NCI-H2227 (cell line): ENCODE measurements at regions not wholly inside any gene's neighbourhood (a gene's known extent, or its start where the extent isn't known, plus 50 kb on each side); places are given as distances from the start of the nearest gene placed in this dataset.

Experiments used
- DNase-seq: peaks from one replicate; lab custom pipeline; 2025; ENCODE audit not compliant: unreplicated experiment; lab: John Stamatoyannopoulos, UW

DNA sequence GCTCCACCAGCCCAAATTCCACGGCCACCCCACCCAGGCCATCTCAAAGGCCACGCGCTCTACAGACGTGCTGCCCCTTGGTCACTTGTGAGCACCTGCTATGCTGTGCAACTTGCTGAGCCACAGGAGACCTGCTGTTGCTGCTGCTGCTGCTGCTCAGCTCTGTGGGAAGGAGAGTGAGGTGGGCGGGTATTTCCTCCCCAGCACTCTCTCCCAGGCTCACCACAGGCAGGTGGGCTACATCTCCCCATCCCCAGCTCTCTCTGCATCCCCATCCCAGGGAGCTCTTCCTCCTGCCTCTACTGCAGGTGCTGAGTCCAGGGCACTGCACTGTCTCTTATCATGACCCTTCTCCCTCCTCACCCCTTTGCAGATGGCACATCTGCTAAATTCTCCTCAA is 306.9 kb downstream of the BCL11B start:
- no peak for DNase-seq

DNA sequence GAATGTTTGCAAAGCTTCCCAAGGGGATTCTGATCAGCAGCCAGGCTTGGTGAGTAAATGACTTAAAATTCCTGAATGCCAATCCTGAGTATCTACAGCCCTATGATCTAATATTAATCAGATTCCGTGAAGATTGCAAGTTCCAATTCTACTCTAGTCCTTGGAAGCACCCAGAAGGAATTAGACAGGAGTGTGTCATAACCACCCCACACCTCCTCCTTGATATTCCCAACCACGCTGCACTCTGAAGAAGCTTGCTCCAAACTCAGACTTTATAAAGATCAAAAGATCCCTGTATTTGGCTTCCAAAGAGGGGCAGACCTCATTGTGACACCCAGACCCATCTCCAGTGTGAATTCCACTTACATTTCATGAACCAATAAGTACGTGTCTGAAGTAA is 306.0 kb downstream of the BCL11B start:
- DNase-seq, result no peak

DNA sequence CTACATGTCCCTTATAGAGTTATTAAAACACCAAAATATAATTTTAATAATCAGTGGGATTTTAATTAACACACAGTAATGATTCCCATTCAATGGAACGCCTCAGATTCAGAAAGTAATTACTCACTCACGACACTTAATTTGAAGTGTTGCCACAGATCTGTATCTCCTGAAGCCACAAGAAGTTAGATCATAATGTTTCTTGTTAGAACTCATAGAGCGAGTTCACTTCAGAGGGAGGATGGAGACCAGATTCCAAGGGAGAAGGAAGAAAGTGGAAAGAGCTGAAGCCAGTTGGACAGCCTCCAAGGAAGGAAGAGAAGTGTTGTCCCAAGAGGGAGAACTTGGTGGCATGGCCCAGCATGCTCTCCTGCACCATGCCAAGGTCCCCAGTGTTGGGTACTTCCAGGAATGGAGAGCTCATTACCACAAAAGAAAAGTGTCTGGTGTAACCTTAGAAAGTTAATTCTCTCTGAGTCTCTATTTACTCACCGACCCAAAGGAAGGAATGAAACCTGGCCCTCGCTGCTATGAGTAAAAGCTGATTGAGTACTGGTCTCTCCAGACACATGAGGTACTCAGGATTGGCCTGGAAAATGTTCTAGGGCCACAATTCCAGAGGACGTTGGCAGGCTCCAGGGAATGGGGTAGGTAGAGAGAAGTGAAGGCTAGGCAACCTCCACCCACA is 305.4 kb downstream of the BCL11B start:
- no peak for DNase-seq

DNA sequence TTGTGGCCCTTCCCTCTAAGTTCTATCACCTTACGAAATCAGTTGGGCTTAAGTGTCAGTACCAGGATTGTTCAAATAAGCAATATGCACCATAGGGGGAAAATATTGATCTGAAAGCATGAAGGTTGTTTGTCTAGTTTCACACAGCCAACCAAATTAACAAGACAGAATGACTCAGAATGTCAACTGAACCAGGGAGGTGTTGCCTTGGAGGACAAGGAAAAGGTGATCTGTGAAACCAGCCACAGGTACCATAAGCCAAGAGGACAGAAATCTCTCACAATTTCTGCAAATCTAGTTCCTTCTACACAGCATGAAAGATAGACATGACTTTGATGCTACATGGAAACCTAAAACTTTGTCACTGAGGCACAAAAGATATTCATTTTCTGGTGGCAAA is 297.9 kb downstream of the BCL11B start:
- DNase-seq, result no peak

DNA sequence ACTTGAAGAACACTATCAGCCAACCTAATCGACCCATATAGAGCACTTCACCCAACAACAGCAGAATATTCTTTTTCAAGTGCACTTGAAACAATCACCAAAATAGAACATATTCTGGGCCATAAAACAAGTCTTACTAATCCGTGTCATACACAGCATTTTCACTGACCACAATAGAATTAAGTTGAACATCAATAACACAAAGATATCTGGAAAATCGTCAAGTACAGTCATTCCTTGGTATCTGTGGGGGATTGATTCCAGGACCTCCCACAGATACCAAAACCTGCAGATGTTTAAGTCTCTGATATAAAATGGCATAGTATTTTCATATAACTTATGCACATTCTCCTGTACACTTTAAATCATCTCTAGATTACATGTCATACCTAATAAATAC is 295.7 kb downstream of the BCL11B start:
- DNase-seq, result no peak

DNA sequence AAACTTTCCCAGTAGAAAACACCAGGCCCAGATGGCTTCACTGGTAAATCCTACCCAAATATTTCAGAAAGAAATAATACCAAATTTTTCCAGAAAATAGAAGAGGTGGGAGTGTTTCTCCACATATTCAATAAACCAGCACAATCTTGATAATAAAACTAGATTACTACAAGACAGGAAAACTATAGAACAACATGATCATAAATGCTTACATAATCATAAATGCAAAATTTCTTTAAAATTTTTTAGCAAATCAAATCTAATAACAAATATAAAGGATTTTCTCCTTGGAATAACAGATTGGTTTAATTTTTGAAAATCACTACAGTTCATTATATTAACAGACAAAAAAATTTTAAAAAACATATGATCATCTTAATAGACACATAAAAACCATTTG is 294.5 kb downstream of the BCL11B start:
- DNase-seq, result no peak

DNA sequence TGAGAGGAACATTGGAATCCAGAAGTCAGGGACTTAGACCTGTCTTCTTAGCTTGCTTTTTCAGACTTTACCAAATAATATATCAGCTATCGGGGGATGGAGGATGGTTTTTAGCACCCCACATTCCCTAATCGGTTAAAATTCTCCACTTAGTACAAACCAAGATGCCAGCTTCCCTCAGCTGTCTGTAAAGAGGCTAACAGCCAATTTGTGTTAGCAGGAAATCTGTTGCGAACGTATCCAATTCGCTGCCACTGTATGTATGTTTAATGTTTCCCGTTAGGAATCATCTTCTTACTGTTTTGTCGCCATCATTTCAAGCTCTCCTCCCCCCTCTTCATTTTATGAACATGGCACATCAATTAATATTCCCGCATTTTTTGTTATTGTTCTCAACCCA is 289.0 kb downstream of the BCL11B start:
- DNase-seq, result no peak

DNA sequence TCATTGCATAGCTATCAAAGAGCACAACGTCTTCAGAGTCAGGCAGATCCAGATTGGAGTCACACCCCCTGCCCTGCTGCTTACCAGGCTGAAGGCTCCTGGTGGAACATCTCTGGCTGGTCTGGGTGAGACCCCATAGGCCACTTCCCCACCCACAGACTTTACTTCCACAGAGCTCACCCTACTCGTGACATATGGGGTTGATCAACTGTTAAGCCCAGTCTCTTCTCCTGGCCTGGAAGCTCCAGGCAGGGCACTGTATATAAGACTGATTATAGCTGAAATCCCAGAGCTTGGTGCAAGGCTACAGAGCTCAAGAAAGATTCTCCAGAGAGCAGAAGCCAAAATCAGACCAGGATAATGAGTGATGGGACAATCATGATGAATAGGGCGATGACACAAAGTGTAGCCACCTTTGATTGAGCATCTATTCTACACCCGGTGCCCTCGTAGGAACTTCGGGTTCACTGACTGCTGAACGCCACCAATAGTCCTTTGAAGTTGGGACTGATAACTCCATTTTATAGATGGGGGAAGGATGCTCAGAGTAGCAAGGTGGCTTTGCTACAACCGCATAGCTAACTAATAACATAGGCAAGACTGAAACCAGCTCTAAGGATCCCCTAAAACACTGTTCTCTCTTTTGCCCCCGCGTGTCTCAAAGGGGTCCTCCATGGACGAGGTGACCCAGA is 287.8 kb downstream of the BCL11B start:
- DNase-seq, result no peak

DNA sequence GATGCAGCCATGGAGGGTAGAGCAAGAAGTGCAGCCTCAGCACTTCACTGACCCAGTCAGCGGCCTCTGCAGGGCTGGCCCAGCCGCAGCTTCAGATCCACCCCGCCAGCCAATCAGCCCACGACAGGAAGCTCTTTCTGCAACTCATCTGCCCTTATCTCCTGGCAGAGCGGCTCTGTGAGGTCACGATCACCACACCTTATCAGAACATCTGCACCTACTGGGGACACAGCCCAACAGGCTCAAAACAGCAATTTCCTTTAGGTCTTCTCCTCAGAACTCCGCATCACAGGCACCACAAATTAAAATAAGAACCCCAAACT is 287.3 kb downstream of the BCL11B start:
- DNase-seq, result no peak

DNA sequence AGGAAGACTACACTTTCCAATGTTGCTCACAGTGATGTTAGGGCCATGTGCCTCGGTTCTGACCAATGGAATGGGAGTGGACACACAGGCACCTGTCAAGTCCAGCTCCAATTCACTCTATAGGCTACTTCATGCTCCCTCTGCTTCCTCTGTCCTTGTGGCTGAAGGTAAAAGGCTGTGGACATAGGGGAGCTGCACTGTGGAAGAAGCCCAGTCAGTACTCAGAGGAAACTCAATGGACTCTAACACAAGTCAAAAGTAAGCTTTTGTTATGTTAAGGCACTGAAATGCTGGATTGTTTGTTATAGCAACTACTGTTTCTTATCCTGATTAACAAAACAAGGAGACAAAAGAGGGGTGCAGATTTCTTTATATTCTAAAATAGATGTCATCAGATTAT is 278.2 kb downstream of the BCL11B start:
- no peak for DNase-seq

DNA sequence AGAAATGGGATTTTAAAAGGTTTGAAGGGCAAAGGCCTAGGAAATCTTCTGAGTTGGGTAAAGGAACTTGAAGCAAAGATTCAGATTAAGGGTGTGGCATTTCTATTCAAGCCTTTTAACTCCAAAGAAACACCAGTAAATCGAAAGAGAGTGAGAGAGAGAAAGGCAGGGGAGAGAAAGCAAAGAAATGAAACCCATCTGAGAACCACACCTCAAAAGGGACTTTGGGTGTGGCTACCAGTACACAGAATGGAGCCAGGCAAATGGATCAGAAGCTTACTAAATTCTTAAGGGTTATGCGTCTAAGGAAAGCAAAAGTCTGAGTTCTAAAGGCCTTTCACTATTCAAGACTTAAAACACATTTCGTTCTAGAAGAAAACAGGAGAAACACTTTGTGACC is 277.4 kb downstream of the BCL11B start:
- DNase-seq, result no peak

DNA sequence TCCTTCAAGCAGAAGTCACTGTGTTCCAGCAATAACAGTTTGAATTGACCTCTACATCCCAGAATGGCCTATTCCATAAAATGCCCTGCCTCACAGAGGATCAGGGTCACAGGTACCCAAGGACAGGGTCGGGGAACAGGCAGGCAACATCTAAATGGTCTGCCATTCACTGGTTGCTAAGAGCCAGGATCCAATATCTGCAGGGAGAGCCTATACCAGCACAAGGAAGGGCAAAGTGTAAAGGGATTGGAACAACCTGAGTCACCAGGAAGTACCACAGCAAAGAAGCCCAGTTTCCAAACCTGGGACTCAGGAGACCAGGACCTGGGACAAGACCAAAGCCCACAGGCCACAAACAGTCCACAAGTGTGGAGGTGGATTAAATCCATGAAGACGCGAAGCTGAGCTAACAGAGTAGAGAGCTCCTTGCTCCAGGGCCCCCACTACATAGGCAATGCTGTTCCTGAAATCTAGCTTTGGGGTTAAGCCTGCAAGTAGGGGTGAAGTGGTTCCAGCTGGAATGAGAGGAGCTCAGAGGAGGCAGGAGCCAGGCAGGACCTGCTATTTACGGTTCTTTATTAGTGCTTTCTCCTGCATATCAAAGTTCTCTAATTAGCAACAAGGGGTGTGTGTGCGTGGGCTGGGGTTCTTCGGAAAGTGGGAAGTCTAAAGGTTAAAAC is 274.3 kb downstream of the BCL11B start:
- DNase-seq, result no peak

DNA sequence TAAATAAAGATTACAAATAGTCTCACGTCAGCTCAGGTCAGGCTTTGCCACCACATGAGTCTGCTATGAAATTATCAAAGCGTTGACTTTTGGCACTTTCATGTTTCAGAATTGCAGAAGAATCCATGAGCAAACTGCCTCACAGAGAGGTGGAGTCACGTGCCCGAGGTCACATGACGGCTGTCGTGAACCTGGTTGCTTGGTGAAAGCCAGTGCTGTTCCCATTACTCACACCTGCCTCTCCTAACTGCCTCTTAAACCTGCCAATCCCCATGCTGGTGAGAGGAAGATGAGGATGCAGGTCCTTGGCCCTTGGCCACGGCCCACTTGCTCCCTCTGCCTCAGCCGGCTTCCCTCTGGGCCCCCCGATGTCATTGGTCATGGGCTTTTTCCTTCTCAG is 272.7 kb downstream of the BCL11B start:
- DNase-seq, result no peak

DNA sequence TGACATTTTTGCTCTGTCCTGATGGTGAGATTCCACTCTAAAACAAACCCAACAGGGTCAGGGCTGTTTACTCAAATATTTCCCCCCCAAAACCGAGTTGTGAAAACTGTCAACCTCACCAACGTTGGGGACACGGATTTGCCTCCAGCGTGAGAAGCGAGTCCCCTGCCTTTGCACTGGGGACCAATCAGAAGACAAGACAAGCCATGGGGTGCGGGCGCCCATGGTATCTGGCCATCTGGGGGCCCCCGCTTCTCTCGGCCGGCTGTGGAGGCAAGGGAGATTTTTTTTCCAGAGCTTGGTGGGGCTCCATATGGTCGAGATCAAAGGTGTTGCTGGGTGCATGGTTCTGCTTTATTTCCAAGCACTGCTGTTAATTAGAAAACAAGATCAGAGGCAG is 272.1 kb downstream of the BCL11B start:
- no peak for DNase-seq

DNA sequence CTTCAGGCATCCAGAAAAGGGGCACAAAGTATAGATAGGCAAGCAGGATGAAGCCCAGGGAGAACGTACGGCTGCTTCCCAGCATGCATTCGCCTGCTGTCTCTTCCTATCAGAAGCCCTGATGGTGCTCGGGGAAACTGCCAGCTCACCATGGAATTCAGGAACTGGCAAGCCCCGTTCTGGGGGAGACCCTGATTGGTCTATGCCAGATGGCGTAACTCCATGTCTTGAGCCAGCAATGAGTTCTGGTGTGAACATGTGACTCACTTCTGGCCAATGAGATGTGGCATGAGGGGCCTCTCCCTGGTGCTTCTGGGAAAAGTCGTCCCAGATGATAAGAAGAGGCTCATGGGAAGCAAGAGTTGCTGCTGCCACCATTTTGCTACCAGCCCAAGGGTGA is 270.8 kb downstream of the BCL11B start:
- no peak for DNase-seq

DNA sequence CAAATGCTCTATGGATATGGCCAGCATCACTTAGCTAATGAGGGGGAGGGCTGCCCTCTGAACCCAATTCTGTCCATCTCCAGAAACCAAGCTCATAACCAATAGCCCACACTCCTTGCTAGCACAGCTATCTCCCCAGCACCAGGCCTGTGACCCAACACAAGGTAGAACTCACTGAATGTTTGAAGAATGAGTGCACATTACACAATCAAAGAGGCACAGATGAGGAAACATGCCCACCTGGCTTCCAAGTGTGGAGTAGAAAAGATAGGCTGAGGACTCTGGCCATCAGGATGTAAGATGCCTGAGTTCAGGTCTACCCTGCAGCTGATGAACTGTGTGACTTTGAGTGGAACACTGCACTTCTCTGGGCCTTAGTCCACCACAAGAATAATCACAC is 268.4 kb downstream of the BCL11B start:
- DNase-seq, result no peak

DNA sequence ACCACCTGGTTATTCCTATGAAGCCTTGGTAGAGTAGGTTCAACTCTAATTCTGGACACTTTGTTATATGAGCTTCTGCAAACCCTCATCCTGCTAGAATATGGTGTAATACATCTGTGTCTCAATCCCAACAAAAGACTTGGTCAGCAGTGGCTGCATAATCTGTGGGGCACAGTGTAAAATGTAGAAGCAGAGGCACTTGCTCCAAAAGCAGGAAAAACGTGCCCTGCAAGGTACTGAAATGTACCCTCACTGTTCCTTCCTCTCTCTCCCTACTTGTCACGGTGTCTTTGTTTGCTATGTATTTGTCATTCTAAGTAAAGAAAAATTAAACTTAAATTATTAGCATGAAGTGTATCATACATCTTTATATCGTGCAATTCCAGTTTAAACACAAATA is 267.9 kb downstream of the BCL11B start:
- no peak for DNase-seq

DNA sequence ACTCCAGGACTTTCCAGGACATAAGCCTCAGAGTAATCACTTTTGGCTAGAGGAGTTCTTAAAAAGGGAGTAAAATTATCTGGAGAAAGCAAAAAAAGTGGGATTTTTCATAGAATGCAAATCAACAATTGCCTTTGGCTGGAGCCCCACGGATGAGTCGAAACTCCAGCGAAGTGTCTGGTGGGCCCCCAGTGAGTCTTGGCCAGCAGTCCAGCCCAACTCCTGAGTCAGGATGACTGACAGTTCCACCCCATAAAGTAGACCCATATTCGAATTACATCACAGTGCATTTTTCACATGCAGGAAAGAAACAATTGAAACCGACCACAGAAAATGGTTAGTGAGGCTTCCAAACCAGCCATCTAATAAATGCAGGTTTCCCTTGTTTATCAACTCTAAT is 265.7 kb downstream of the BCL11B start:
- no peak for DNase-seq

DNA sequence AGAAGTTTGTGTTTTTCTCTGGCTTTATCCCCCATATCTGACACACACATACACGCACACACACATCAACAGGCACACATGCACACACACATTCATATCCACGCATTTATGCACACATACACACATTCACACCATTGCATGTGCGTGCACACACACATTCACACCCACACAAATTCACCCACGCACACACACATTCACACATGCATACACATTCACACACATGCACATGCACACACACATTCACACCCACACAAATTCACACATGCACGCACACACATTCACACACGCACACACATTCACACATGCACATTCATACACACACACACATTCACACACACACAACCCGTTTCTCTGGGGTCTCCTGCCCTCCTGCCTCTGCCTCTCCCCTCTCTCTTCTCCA is 264.2 kb downstream of the BCL11B start:
- no peak for DNase-seq

DNA sequence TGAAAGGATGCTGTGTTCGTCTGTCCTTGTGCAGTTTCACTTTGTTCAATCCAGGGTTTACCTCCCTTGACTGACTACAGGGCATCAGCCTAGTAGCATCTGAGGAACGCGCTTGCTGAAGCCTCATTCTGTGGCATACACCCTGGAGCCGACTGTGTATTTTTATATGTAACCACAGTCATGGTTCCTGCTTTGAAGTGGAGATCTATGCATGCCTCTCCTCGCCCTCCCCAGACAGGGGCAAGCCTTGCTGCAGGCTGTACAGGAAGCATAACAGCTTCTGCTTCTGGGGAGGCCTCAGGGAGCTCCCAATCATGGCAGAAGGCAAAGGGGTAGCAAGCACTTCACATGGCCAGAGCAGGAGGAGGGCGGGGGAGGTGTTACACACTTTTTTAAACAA is 262.1 kb downstream of the BCL11B start:
- DNase-seq, result no peak

DNA sequence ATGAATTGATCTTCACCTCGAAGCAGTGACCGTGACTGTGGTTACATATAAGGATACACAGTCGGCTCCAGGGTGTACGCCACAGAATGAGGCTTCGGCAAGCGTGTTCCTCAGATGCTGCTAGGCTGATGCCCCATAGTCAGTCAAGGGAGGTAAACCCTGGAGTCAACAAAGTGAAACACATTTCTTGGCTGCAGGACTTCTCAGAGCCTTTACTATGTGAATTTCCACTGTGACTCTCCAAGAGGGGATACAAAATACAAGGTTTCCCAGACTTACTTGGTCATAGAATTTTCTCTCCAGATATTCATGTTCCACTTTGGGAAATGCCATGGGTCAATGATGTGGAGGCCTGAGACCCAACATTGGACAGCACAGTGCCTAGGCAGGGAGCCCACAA is 260.6 kb downstream of the BCL11B start:
- no peak for DNase-seq

DNA sequence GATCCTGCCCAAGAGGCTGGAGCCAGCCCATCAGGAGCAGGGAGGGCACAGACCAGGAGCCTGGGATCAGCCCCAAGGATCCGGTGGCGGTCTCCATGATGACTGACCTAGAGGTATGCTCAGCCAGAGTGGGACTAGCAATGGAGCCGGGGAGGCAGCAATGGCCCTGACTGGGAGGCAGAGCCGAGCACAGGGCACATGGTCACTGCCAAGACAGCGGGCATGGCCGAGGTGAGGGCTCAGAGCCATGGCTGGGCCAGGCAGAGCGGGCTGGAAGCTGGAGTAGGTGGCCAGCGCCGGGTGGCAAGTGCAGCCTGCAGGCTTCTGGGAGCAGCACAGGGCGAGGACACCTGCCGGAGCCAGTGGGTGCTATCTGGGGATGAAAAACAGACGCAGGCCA is 259.3 kb downstream of the BCL11B start:
- DNase-seq, result no peak

DNA sequence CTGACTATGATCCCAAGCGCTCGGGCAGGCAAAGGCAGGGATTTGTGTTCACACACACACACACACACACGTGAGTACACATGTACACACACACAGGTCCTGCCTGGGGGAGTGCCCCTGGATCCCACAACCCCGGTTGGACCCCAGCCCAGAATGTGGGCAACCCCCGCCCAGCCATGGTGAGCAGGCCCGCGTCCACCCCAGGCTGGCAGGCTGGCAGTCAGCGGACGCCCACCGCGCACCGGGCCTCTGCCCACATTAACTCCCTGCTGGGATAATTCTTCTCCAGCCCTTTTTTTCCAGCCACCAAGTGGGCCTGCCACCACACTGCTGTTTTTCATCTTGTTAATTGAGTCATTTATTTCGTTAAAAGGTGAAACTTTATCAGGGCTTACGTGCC is 256.2 kb downstream of the BCL11B start:
- no peak for DNase-seq
